ENCODE measurements at regions not wholly inside any gene's neighbourhood (a gene's known extent, or its start where the extent isn't known, plus 50 kb on each side); places are given as distances from the start of the nearest gene placed in this dataset.

DNA sequence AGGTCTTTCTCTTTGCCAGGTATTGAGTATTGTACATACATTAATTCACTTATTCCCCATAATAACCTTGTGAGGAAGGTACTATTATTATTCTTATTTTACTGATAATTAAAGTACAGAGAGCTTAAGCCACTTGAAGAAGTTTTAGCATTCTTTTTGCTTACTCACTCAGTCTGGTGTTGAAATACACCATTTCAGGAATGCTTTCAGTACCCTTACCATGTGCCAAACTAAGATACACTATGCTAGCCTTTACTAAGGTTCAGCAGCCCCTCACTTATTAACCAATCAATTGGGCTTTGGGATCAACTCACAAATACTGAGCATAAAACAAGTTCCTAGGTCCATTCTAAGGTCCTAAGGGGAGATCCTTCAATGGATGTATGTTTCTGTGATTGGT lies 179.0 kb upstream of the FGF13 start:
- Histone ChIP-seq H3K36me3 (ENCODE audit: insufficient read depth, low read length) (no peaks in the 10 kb centered on the region), H3K4me3 (ENCODE audit: low read depth, low read length, poor library complexity, severe bottlenecking) (no peak overlapping the region), H2AFZ (ENCODE audit: low read length) (no peak overlapping the region), H3K27ac (ENCODE audit: low read depth, low read length, poor library complexity, severe bottlenecking) (no peak overlapping the region), H3K9me3 (ENCODE audit: low read length) (no peaks in the 10 kb centered on the region), H4K20me1 (ENCODE audit: insufficient read depth, low read length) (no peaks in the 10 kb centered on the region), H3K9me2 (ENCODE audit: insufficient read depth, low read length) (no peaks in the 10 kb centered on the region), H3K4me2 (ENCODE audit: low read length) (no peak overlapping the region), H3K79me2 (ENCODE audit: insufficient read depth, low read depth, low read length) (no peaks in the 10 kb centered on the region), H3K4me1 (ENCODE audit: insufficient read depth, low read length, poor library complexity, severe bottlenecking) (no peaks in the 10 kb centered on the region)
- CTCF ChIA-PET (ENCODE audit: unreplicated experiment) = no interaction called here
- POLR2A ChIA-PET = interaction anchor here (0.6 kb wide), 1 partner anchor 42 kb away, joined by 6 read pairs; no protein-coding TSS in a partner anchor
- TF ChIP-seq, protein P1, sequence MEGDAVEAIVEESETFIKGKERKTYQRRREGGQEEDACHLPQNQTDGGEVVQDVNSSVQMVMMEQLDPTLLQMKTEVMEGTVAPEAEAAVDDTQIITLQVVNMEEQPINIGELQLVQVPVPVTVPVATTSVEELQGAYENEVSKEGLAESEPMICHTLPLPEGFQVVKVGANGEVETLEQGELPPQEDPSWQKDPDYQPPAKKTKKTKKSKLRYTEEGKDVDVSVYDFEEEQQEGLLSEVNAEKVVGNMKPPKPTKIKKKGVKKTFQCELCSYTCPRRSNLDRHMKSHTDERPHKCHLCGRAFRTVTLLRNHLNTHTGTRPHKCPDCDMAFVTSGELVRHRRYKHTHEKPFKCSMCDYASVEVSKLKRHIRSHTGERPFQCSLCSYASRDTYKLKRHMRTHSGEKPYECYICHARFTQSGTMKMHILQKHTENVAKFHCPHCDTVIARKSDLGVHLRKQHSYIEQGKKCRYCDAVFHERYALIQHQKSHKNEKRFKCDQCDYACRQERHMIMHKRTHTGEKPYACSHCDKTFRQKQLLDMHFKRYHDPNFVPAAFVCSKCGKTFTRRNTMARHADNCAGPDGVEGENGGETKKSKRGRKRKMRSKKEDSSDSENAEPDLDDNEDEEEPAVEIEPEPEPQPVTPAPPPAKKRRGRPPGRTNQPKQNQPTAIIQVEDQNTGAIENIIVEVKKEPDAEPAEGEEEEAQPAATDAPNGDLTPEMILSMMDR (conservative IDR thresholded peaks at IDR 0.05; ENCODE audit: low read length) = no peak
- TF ChIP-seq EZH2phosphoT487 (IDR thresholded peaks at IDR 0.05; ENCODE audit: borderline replicate concordance, low read depth, low read length) = no peak
- BruUV-seq (replicated peaks) = no TSS peak
- intact Hi-C loops (cut with micrococcal nuclease; ENCODE audit: unreplicated experiment) = no loop called here
- DNase-seq (ENCODE audit: low spot score) = no peak

DNA sequence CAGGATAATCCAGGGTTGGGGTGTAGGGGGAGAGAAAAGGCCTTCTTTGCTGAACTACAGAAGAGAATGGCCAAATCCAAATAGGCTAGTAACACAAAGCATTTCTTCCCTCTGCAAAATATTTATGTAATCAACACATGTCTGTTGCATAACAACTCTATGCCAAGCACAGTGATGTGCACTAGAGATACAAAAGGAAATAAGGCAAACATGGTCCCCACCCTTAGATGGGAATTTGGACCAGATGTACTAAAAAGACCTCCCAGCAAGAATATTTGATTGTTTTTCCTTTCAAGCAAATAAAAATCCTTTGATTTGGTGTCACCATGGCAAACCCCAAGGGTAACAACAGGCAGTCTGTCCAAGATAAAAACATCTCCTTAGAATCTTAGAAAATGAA lies 177.6 kb upstream of the FGF13 start:
- Histone ChIP-seq H3K9me2 (ENCODE audit: insufficient read depth, low read length) (no peaks in the 10 kb centered on the region), H3K36me3 (ENCODE audit: insufficient read depth, low read length) (no peaks in the 10 kb centered on the region), H3K27ac (ENCODE audit: low read depth, low read length, poor library complexity, severe bottlenecking) (no peak overlapping the region), H3K79me2 (ENCODE audit: insufficient read depth, low read depth, low read length) (no peaks in the 10 kb centered on the region), H4K20me1 (ENCODE audit: insufficient read depth, low read length) (no peaks in the 10 kb centered on the region), H3K4me3 (ENCODE audit: low read depth, low read length, poor library complexity, severe bottlenecking) (no peak overlapping the region), H3K4me1 (ENCODE audit: insufficient read depth, low read length, poor library complexity, severe bottlenecking) (no peaks in the 10 kb centered on the region), H3K4me2 (ENCODE audit: low read length) (no peak overlapping the region), H2AFZ (ENCODE audit: low read length) (no peak overlapping the region), H3K9me3 (ENCODE audit: low read length) (no peaks in the 10 kb centered on the region)
- POLR2A ChIA-PET = no interaction called here
- TF ChIP-seq, protein P1 (conservative IDR thresholded peaks at IDR 0.05; ENCODE audit: low read length) = no peak
- no peak for TF ChIP-seq EZH2phosphoT487 (IDR thresholded peaks at IDR 0.05; ENCODE audit: borderline replicate concordance, low read depth, low read length)
- CTCF ChIA-PET (ENCODE audit: unreplicated experiment) = no interaction called here
- intact Hi-C loops (cut with micrococcal nuclease; ENCODE audit: unreplicated experiment) = no loop called here
- BruUV-seq (replicated peaks) = no TSS peak
- DNase-seq (ENCODE audit: low spot score) = no peak

DNA sequence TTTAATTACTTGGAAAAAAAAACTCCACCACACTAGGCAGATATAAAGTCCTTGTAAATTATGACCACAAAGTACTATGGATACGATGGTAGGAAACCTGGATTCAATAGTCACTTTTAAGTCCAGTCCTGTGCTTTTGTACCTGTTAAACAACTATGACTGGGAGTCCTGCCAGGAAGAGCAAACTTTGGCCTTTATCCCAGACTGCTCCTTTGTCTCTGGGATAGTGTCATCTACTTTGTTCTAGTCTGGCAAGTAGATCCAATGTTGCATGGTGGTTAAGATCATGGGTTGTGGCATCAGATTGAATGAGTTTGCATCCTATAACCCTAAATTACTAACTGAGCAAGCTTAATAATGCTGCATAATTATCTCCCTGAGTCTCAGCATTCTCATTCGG lies 175.3 kb upstream of the FGF13 start:
- intact Hi-C loops (cut with micrococcal nuclease; ENCODE audit: unreplicated experiment) = no loop called here
- H2AFZ ChIP-seq (ENCODE audit: low read length) = no peak overlapping the region
- H3K79me2 ChIP-seq (ENCODE audit: insufficient read depth, low read depth, low read length) = no peaks in the 10 kb centered on the region
- no peaks in the 10 kb centered on the region for H4K20me1 ChIP-seq (ENCODE audit: insufficient read depth, low read length)
- ChIA-PET POLR2A (no interaction called here), CTCF (ENCODE audit: unreplicated experiment) (no interaction called here)
- no peaks in the 10 kb centered on the region for H3K36me3 ChIP-seq (ENCODE audit: insufficient read depth, low read length)
- no peak for TF ChIP-seq EZH2phosphoT487 (IDR thresholded peaks at IDR 0.05; ENCODE audit: borderline replicate concordance, low read depth, low read length)
- TF ChIP-seq, protein P1 (conservative IDR thresholded peaks at IDR 0.05; ENCODE audit: low read length) = no peak
- no peak overlapping the region for H3K4me2 ChIP-seq (ENCODE audit: low read length)
- no peaks in the 10 kb centered on the region for H3K9me2 ChIP-seq (ENCODE audit: insufficient read depth, low read length)
- BruUV-seq (replicated peaks) = no TSS peak
- H3K27ac ChIP-seq (ENCODE audit: low read depth, low read length, poor library complexity, severe bottlenecking) = no peak overlapping the region
- no peaks in the 10 kb centered on the region for H3K4me1 ChIP-seq (ENCODE audit: insufficient read depth, low read length, poor library complexity, severe bottlenecking)
- no peak overlapping the region for H3K4me3 ChIP-seq (ENCODE audit: low read depth, low read length, poor library complexity, severe bottlenecking)
- no peak for DNase-seq (ENCODE audit: low spot score)
- H3K9me3 ChIP-seq (ENCODE audit: low read length) = no peaks in the 10 kb centered on the region
